ENCODE measurements at regions not wholly inside any gene's neighbourhood (a gene's known extent, or its start where the extent isn't known, plus 50 kb on each side); places are given as distances from the start of the nearest gene placed in this dataset.

GRCh38 chr10:121335386-121335925 lies 262.8 kb downstream of the FGFR2 start:
- DNase-seq (ENCODE audit: extremely low spot score, unreplicated experiment), result no peak
- Mint-ChIP-seq H3K27me3 (ENCODE audit: unreplicated experiment) (peaks cover 10% of the 10 kb centered on the region), H3K4me3 (ENCODE audit: unreplicated experiment) (no peak overlapping the region), H3K27ac (ENCODE audit: unreplicated experiment) (no peak overlapping the region), H3K4me1 (ENCODE audit: unreplicated experiment) (no peaks in the 10 kb centered on the region), H3K9me3 (ENCODE audit: unreplicated experiment) (no peaks in the 10 kb centered on the region), H3K36me3 (ENCODE audit: unreplicated experiment) (no peaks in the 10 kb centered on the region)
- no peak for TF ChIP-seq CTCF (IDR thresholded peaks at IDR 0.05)

- no peak for DNase-seq (ENCODE audit: extremely low spot score, unreplicated experiment)
- Mint-ChIP-seq H3K4me3 (ENCODE audit: unreplicated experiment) (no peak overlapping the region), H3K4me1 (ENCODE audit: unreplicated experiment) (no peaks in the 10 kb centered on the region), H3K9me3 (ENCODE audit: unreplicated experiment) (no peaks in the 10 kb centered on the region), H3K27ac (ENCODE audit: unreplicated experiment) (no peak overlapping the region), H3K36me3 (ENCODE audit: unreplicated experiment) (no peaks in the 10 kb centered on the region), H3K27me3 (ENCODE audit: unreplicated experiment) (peaks cover 17% of the 10 kb centered on the region)
- no peak for TF ChIP-seq CTCF (IDR thresholded peaks at IDR 0.05)
Observed at GRCh38 chr10:121337427-121337826, 260.8 kb downstream of the FGFR2 start.

- Mint-ChIP-seq H3K36me3 (ENCODE audit: unreplicated experiment) (no peaks in the 10 kb centered on the region), H3K27me3 (ENCODE audit: unreplicated experiment) (peaks cover 17% of the 10 kb centered on the region), H3K4me3 (ENCODE audit: unreplicated experiment) (no peak overlapping the region), H3K27ac (ENCODE audit: unreplicated experiment) (no peak overlapping the region), H3K4me1 (ENCODE audit: unreplicated experiment) (no peaks in the 10 kb centered on the region), H3K9me3 (ENCODE audit: unreplicated experiment) (no peaks in the 10 kb centered on the region)
- DNase-seq (ENCODE audit: extremely low spot score, unreplicated experiment), result no peak
- TF ChIP-seq CTCF (IDR thresholded peaks at IDR 0.05), result no peak
Observed at GRCh38 chr10:121338206-121338980, 259.9 kb downstream of the FGFR2 start.

GRCh38 chr10:121339114-121339513 lies 259.1 kb downstream of the FGFR2 start:
- H3K36me3 Mint-ChIP-seq (ENCODE audit: unreplicated experiment), result no peaks in the 10 kb centered on the region
- no peaks in the 10 kb centered on the region for H3K9me3 Mint-ChIP-seq (ENCODE audit: unreplicated experiment)
- H3K27ac Mint-ChIP-seq (ENCODE audit: unreplicated experiment), result no peak overlapping the region
- H3K4me3 Mint-ChIP-seq (ENCODE audit: unreplicated experiment), result no peak overlapping the region
- peaks cover 17% of the 10 kb centered on the region for H3K27me3 Mint-ChIP-seq (ENCODE audit: unreplicated experiment)
- no peak for DNase-seq (ENCODE audit: extremely low spot score, unreplicated experiment)
- TF ChIP-seq CTCF (IDR thresholded peaks at IDR 0.05), result no peak
- no peaks in the 10 kb centered on the region for H3K4me1 Mint-ChIP-seq (ENCODE audit: unreplicated experiment)

- DNase-seq (ENCODE audit: extremely low spot score, unreplicated experiment), result no peak
- no peak for TF ChIP-seq CTCF (IDR thresholded peaks at IDR 0.05)
- Mint-ChIP-seq H3K9me3 (ENCODE audit: unreplicated experiment) (no peaks in the 10 kb centered on the region), H3K4me1 (ENCODE audit: unreplicated experiment) (no peaks in the 10 kb centered on the region), H3K27ac (ENCODE audit: unreplicated experiment) (no peak overlapping the region), H3K36me3 (ENCODE audit: unreplicated experiment) (no peaks in the 10 kb centered on the region), H3K27me3 (ENCODE audit: unreplicated experiment) (peaks cover 17% of the 10 kb centered on the region), H3K4me3 (ENCODE audit: unreplicated experiment) (no peak overlapping the region)
Observed at GRCh38 chr10:121340271-121340831, 257.9 kb downstream of the FGFR2 start.
